Loucy (cell line): ENCODE measurements at regions not wholly inside any gene's neighbourhood (a gene's known extent, or its start where the extent isn't known, plus 50 kb on each side); places are given as distances from the start of the nearest gene placed in this dataset.

Experiments
- CTCF ChIP-seq: fragments of 200-600 bp; sonication (generic); conservative IDR thresholded peaks from 2 replicates; pipeline ENCODE4 v1.5.1; 2014; ENCODE audit warnings: mild to moderate bottlenecking, antibody characterized with exemption, low read length
- EZH2phosphoT487 ChIP-seq: fragments of 200-600 bp; IDR thresholded peaks from 2 replicates; pipeline ENCODE4 v1.6.1; 2018; ENCODE audit warnings: antibody characterized with exemption, mild to moderate bottlenecking, moderate library complexity, borderline replicate concordance

- TF ChIP-seq CTCF (no peak), EZH2phosphoT487 (no peak)
Observed at GRCh38 chr3:65109966-65110500, 422.2 kb upstream of the ADAMTS9 start.
